ENCODE measurements at regions not wholly inside any gene's neighbourhood (a gene's known extent, or its start where the extent isn't known, plus 50 kb on each side); places are given as distances from the start of the nearest gene placed in this dataset.
"Not testable (repeated sequence)": the region's sequence is repeated elsewhere in the genome, so short reads cannot be mapped to it uniquely, and the experiment has no call there.

- H3K27ac ChIP-seq: no peak overlapping the region
- TF ChIP-seq CTCF (IDR thresholded peaks at IDR 0.05): no peak
Measured at GRCh38 chr9:115808108-115808507, 345.5 kb upstream of the PAPPA start.

GRCh38 chr9:115808695-115809094 lies 344.9 kb upstream of the PAPPA start:
- TF ChIP-seq ZFX (IDR thresholded peaks at IDR 0.05; ENCODE audit: borderline replicate concordance) (no peak), CTCF (IDR thresholded peaks at IDR 0.05) (no peak)
- H3K27ac ChIP-seq: no peak overlapping the region

- no peak overlapping the region for H3K27ac ChIP-seq
- TF ChIP-seq ZFX (IDR thresholded peaks at IDR 0.05; ENCODE audit: borderline replicate concordance): no peak
- no peak for TF ChIP-seq CTCF (IDR thresholded peaks at IDR 0.05)
Measured at GRCh38 chr9:115810166-115810565, 343.4 kb upstream of the PAPPA start.

GRCh38 chr9:115814081-115814480 lies 339.5 kb upstream of the PAPPA start:
- TF ChIP-seq ZFX (IDR thresholded peaks at IDR 0.05; ENCODE audit: borderline replicate concordance) (no peak), CTCF (IDR thresholded peaks at IDR 0.05) (no peak)
- no peak overlapping the region for H3K27ac ChIP-seq

GRCh38 chr9:115815786-115816185 lies 337.8 kb upstream of the PAPPA start:
- TF ChIP-seq ZFX (IDR thresholded peaks at IDR 0.05; ENCODE audit: borderline replicate concordance) (no peak), CTCF (IDR thresholded peaks at IDR 0.05) (no peak)
- no peak overlapping the region for H3K27ac ChIP-seq

- not testable (repeated sequence) for H3K27ac ChIP-seq
Measured at GRCh38 chr9:115818651-115819050, 334.9 kb upstream of the PAPPA start.

- H3K27ac ChIP-seq: no peak overlapping the region
- TF ChIP-seq ZFX (IDR thresholded peaks at IDR 0.05; ENCODE audit: borderline replicate concordance) (no peak), CTCF (IDR thresholded peaks at IDR 0.05) (no peak)
Measured at GRCh38 chr9:115832031-115832430, 321.6 kb upstream of the PAPPA start.

GRCh38 chr9:115837618-115838017 lies 316.0 kb upstream of the PAPPA start:
- TF ChIP-seq ZFX (IDR thresholded peaks at IDR 0.05; ENCODE audit: borderline replicate concordance): no peak
- no peak for TF ChIP-seq CTCF (IDR thresholded peaks at IDR 0.05)
- H3K27ac ChIP-seq: no peak overlapping the region

Data from 22Rv1 (cell line).